ENCODE measurements at regions not wholly inside any gene's neighbourhood (a gene's known extent, or its start where the extent isn't known, plus 50 kb on each side); places are given as distances from the start of the nearest gene placed in this dataset.
"Not testable (repeated sequence)": the region's sequence is repeated elsewhere in the genome, so short reads cannot be mapped to it uniquely, and the experiment has no call there.

GRCh38 chr1:166507347-166507746 is 331.9 kb upstream of the POGK start:
- DNase-seq, result no peak

DNA sequence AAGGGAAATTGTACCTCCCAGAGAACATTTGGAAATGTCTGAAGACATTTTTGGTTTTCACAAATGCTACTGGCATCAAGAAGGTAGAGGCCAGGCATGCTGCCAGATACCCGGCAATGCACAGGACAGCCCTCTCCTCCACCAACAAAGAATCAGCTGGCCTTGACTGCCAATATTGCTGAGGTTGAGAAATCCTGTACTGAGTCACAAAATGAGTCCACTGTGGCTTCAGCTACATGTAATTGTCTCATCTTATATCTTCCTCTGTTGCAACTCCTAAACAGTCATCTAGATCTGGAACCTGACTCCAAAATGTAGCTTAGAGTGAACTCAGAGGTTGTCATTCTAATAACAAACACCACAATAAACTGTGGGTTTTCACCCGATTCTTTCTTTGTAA is 327.5 kb upstream of the POGK start:
- no peak for DNase-seq

- DNase-seq, result no peak
These were observed 325.2 kb upstream of the POGK start for GRCh38 chr1:166514067-166514466.

DNA sequence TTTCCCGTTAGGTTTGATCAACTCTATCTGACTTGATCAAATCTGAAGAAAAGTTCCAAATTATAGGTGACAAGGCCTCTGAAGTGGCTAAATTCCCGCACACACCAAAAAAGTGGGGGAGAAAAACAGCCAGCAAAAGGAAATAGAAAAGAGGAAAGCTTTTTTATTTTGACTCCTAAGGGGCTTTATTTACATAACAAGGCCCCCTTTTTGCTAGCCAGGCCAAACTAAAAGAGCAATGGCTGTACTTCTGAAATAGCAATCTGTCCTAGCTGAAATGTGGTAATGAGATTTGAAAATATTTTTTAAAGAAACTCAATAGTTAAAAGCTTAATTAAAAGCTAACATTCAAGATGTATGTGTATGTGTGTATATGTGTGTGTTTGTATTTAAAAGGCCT is 311.5 kb upstream of the POGK start:
- no peak for DNase-seq

GRCh38 chr1:166538646-166539045 is 300.6 kb upstream of the POGK start:
- DNase-seq, result no peak

DNA sequence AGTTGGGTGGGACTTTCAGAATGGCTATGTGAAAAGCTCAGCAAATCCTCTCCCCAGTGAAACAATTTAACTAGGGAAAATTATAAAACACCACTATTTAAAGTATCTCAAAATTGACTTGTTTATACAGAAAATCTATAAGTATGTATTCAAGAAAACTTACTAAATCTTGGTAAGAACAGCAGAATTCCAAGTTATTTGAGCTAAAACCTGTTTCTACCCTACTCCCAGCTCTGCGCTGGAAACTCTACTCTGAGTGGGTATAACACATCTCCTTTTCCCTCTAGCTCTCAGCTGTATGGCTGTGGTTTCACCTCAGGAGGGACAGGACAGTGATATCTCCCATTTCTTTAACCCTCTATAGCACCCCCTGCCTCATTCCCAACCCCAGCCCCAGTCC is 295.2 kb upstream of the POGK start:
- DNase-seq, result no peak

DNA sequence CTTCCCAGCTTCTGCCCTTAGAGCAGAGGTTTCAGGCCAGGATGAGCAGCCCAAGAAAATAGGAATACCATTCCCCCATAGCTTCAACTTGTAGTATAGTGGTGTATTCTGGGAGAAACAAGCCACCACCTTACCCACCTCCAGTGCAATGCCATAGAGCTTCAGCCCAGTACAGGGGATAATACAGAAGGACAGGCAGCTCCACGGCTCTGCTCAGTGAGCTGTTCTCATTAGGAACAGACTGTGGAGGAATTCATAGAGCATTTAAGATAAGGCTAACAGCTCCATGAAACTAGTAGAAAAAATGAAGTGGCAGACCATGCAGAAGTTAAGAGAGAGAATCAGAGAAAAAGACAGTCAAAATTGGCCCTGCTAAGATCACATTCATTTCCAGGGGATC is 294.7 kb upstream of the POGK start:
- no peak for DNase-seq

GRCh38 chr1:166552706-166553105 is 286.6 kb upstream of the POGK start:
- no peak for DNase-seq

- DNase-seq, result no peak
These were observed 268.3 kb upstream of the POGK start for GRCh38 chr1:166570954-166571353.

- no peak for DNase-seq
These were observed 266.1 kb upstream of the POGK start for GRCh38 chr1:166573199-166573598.

DNA sequence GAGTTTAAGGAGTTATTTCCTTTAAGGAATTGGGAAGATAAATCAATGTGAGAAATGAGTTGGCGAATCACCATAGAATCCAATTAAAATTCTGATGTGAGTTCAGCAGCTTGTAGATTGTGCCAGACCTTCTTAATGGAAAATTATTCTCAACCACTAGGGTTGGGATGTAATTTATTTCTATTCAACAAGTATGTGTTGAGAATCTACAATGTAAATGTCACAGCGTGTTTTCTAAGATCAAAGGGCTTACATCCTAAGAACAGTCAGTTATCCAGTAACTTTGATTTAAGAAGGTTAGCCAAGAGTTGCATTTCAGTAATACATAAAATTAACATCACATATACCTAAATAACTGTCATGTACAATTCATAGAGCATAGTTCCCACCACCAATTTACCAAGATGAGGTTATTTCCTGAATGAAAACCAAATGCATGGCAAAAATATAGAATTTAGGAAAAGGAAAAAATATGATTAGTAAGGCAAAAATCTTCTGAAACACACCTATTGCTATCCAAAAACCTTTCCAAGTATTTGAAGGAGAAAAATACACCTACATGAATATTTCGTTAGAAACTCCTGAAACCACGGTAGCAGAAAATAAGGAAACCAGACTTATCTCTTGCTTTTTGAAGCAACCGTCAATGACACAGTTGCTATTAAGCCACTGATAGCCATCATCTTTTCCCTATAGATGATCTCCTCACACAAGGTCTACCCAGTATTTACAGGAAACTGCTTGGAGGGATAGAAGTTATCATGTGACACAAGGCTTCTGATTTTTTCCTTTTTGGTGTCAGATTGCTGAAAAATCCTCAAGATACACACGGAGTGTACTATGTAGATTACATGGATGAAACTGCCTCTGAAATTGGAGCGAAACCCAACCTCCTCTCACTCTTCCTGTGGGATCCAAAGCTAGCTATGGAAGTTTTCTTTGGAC is 259.4 kb upstream of the POGK start:
- DNase-seq, result no peak

- no peak for DNase-seq
These were observed 250.5 kb upstream of the POGK start for GRCh38 chr1:166588741-166589140.

- DNase-seq, result no peak
These were observed 249.1 kb upstream of the POGK start for GRCh38 chr1:166590161-166590560.

DNA sequence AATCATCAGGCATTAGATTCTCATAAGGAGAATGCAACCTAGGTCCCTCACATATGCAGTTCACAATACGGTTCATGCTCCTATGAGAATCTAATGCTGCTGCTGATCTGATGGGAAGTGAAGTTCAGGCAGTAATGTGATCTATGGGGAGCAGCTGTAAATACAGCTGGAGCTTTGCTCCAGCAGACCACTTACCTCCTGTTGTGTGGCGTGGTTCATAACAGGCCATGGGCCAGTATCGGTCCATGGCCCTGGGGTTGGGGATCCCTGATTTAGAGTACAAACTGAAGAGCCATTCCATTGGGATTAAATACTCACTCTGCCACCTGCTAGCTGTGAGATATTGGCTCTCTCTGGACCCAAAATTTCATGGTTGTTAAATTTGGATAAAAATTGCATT is 244.6 kb upstream of the POGK start:
- DNase-seq, result no peak

GRCh38 chr1:166597516-166597915 is 241.8 kb upstream of the POGK start:
- no peak for DNase-seq

DNA sequence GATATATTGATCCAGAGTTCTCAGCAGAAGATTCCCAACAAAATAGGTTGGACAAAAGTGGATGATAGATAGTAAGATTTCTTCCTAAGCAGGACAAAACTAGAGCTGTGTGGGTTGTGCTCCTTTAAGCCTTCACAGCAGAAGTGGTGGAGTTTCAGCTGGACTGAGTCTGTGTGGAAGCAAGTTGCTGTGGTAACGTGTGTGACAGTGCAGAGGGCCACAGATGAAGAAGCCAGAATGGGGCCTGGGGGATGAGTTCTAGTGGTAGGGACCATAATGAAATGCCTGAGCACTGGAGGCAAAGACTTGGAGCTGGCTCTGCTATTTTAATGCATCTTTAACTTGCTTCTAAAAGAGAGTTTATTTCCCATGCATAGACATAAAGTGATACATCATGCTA is 238.7 kb upstream of the POGK start:
- no peak for DNase-seq

GRCh38 chr1:166601650-166602278 is 237.5 kb upstream of the POGK start:
- no peak for DNase-seq

DNA sequence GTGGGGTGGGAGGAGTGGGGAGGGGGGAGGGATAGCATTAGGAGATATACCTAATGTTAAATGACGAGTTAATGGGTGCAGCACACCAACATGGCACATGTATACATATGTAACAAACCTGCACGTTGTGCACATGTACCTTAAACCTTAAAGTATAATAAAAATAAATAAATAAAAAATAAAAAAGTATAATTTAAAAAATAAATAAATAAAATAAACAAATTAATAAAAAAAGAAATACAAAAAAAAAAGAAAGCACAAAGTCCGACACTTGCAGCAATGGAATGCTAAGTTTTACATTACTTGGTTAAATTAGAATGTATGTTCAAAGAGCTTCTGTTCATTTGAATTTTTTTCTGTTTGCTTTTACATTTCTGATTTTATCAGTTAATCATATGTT is 236.5 kb upstream of the POGK start:
- not testable (repeated sequence) for DNase-seq

GRCh38 chr1:166603296-166603695 is 236.0 kb upstream of the POGK start:
- DNase-seq, result no peak

DNA sequence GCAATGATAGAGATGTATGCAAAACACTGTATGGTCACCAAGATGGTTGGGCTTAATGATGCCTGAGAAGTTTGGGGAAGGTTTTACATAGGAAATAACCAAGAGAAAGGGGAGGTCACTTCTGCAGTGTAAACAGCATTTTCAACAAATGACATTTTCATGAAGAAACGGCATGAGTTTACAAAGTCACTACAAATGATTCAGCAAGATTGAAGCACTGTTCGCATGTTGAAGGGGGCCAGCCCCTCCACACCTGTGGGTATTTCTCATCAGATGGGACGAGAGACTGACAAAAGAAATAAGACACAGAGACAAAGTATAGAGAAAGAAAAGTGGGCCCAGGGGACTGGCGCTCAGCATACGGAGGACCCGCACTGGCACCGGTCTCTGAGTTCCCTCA is 234.1 kb upstream of the POGK start:
- no peak for DNase-seq

DNA sequence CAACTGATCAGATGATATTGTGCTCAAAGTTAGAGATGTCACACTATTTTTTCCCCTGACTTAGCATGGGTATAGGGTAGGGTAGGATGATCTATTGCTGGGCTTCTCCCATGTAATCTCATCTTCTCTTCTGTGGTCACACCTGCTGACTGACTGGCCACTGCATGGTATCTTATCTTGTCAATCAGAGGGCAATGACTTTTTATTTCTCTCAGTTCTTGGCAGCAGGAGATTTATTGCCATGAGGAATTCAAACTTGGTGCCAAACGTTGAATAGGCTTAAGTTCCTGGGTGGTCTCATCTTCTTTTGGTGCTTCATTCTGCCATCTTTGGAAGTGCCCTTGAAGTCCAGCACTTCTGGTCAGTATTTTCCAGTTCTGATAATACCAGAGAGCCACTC is 226.4 kb upstream of the POGK start:
- no peak for DNase-seq

DNA sequence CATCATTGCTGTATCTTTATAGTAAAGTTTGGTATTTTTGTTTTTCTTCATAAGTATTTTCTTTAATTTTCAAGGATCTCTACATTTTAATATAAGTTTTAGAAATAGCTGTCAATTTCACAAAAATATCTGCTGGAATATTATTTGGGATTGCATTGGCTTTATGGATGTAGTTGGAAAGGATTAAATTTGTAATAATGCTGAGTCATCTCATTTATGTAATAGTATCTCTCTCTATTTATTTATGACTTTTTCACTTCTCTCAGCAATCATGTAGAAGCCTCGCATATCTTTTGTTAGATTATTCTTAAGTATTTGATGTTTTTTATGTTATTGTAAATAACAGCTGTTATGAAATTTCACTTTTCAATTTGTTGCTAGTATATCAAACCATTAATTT is 223.1 kb upstream of the POGK start:
- no peak for DNase-seq

DNA sequence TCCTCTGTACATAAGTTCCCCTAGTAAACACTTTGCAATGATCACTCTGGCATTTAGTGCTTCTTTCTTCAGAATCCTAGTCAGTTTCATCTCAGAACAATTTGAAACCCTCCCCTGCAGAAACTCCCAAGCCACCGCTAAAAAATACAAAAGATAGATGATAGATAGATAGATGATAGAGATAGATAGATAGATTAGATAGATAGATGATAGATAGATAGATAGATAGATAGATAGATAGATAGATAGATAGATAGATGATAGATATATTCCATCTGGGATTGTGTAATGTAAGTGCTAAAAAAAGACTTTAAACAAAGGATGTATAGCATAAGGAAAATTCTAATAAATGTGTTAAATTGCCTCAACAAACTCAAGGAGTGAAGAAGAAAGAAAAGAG is 212.6 kb upstream of the POGK start:
- DNase-seq, result no peak

DNA sequence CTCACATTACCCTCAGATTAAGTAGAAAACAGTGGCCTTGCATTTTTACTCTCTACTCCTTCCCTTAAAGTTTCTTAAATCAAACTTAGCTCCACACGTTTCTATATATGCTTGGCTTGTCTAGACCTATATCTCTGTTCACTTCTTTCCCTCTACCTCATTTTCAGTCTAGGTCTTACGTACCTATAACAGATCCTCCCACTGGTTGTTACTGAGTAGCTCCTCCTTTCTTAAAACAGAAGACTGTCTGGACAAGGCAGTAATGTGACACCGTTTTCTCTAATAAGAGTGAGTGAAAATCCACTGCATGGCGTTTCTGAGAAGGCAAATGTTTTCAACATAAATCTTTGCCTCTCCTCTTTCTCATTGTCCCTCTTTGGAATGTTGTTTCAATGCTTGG is 211.7 kb upstream of the POGK start:
- no peak for DNase-seq

DNA sequence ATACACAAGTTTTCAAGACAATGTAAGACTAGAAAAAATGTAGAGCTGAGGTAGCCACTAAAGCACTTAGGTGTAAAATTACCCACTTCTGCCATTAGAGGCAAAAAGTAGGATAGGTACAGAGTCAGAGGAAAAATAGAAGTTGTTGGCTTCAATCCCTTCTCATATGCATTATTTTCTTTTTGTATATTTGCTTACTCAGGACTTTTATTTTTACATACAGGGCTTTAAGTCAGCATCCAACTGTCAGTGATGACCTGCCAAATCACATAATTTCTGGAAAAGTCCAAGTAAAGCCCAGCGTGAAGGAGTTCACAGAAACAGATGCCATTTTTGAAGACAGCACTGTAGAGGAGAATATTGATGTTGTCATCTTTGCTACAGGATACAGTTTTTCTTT is 211.0 kb upstream of the POGK start:
- DNase-seq, result no peak
